Activated naive CD8-positive, alpha-beta T cell treated with anti-CD3 and anti-CD28 coated beads for 36 hours (primary cell): ENCODE measurements at regions not wholly inside any gene's neighbourhood (a gene's known extent, or its start where the extent isn't known, plus 50 kb on each side); places are given as distances from the start of the nearest gene placed in this dataset.

Experiments
- DNase-seq: peaks from one replicate; pipeline ENCODE4 v3.0.0; 2021
- H3K27ac Mint-ChIP-seq: one replicate; pipeline ENCODE4 v1.8.0; 2022; ENCODE audit warnings: mild to moderate bottlenecking, moderate library complexity, mixed read lengths
- H3K27me3 Mint-ChIP-seq: one replicate; pipeline ENCODE4 v1.8.0; 2022; ENCODE audit warnings: mild to moderate bottlenecking, mixed read lengths
- H3K36me3 Mint-ChIP-seq: one replicate; pipeline ENCODE4 v1.8.0; 2021; ENCODE audit warnings: mild to moderate bottlenecking, mixed read lengths
- H3K4me1 Mint-ChIP-seq: one replicate; pipeline ENCODE4 v1.8.0; 2021; ENCODE audit warnings: mixed read lengths
- H3K4me3 Mint-ChIP-seq: one replicate; pipeline ENCODE4 v1.8.0; 2022; ENCODE audit warnings: mild to moderate bottlenecking, moderate library complexity, mixed read lengths
- H3K9me3 Mint-ChIP-seq: one replicate; pipeline ENCODE4 v1.8.0; 2022; ENCODE audit warnings: mixed read lengths

DNA sequence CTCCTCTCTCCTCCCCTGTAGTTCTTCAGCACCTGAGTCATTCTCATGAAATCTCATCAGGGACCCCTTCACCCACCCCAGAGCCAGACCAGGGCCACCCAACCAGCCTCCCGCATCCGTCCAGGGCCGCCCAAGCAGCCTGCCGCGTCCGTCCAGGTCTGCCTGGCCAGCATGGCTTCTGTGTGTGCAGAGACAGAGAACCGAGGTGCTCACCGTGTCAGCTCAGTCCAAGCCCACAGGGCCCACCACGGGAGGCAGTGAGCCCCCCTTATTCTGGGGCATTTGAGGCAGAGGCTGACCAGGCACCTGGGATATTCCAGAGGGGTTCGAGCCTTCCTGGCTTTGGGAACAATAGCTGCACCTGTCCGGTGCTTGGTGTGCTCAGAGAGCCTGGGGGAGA is 1117.3 kb downstream of the BRD1 start:
- H3K36me3 Mint-ChIP-seq: no peaks in the 10 kb centered on the region
- no peaks in the 10 kb centered on the region for H3K9me3 Mint-ChIP-seq
- no peaks in the 10 kb centered on the region for H3K27me3 Mint-ChIP-seq
- H3K4me1 Mint-ChIP-seq: no peaks in the 10 kb centered on the region
- no peak overlapping the region for H3K4me3 Mint-ChIP-seq
- no peak overlapping the region for H3K27ac Mint-ChIP-seq
- DNase-seq: no peak

DNA sequence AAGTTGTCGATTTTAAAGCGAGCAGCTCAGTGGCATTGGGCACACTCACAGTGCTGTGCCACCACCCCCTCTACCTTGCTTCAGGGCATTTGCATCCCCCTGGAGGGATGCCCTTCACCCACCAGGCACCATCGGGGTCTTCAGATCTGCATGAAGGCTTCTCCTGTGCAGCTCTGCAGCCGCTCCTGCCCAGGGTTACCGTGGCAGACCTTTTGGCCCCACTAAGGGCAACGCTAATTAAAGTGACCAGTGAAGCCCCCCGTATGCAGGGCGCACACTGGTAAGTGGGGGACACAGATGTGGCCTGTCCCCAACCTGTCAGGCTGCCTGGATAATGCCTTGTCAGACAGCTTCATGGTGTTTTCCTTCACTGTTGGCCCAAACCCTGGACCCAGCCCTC is 1117.7 kb downstream of the BRD1 start:
- Mint-ChIP-seq H3K27me3 (no peaks in the 10 kb centered on the region), H3K9me3 (no peaks in the 10 kb centered on the region), H3K36me3 (no peaks in the 10 kb centered on the region), H3K4me3 (no peak overlapping the region), H3K27ac (no peak overlapping the region), H3K4me1 (no peaks in the 10 kb centered on the region)
- no peak for DNase-seq

DNA sequence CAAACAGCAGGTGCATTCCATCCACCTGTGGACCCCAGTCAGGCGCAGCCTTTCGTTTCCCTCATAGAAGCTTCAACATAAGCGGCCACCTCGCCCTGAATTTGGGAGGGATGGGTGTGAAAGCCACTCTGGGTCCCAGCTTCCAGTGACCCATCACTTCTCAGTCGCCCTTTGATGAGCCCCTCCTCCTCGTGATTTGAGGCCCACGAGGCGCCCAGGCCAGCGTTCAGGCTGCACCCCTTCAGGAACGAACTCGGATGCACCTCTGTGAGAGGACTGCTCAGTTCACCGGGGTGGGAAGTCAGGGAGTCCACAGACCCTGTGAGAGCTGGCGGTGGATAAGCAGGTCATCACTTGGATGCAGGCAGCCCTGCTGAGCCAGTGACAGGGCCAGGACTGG is 1118.2 kb downstream of the BRD1 start:
- DNase-seq: no peak
- no peak overlapping the region for H3K4me3 Mint-ChIP-seq
- H3K9me3 Mint-ChIP-seq: no peaks in the 10 kb centered on the region
- H3K36me3 Mint-ChIP-seq: no peaks in the 10 kb centered on the region
- no peaks in the 10 kb centered on the region for H3K27me3 Mint-ChIP-seq
- no peaks in the 10 kb centered on the region for H3K4me1 Mint-ChIP-seq
- no peak overlapping the region for H3K27ac Mint-ChIP-seq

DNA sequence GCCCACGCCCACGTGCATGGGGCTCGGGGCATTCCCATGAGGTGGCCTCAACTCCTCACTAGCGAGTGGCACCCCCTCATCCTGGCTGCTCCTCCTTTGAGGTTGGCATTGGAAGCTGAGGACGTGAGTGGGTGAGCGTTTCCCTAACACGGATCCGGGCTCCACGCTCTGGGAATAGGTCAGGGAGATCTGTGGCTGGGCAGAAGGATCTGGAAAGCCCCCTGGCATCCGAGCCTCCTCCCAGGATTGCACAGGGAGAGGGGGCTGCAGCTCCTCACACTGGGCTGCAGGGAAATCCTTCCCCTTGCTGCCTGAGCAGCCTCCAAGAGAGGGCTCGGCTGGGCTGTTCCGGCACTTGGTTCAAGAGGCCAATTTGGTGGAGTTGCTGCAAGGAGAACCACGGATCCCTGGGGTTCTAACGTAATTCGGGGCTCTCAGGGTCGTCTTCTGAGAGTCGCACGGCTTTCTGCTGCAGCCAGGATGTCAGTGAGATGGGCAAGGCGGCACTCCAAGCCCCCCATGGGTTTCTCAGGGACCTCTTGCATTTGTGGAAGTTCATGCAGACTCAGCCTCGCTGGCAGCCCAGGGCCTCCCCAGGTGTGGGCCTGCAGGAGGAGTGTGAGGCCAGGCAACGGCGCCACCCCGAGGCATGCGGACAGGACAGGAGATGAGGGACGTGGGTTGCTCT is 1119.0 kb downstream of the BRD1 start:
- H3K4me1 Mint-ChIP-seq: no peaks in the 10 kb centered on the region
- H3K27ac Mint-ChIP-seq: no peak overlapping the region
- no peaks in the 10 kb centered on the region for H3K36me3 Mint-ChIP-seq
- H3K9me3 Mint-ChIP-seq: no peaks in the 10 kb centered on the region
- no peaks in the 10 kb centered on the region for H3K27me3 Mint-ChIP-seq
- no peak overlapping the region for H3K4me3 Mint-ChIP-seq
- no peak for DNase-seq

DNA sequence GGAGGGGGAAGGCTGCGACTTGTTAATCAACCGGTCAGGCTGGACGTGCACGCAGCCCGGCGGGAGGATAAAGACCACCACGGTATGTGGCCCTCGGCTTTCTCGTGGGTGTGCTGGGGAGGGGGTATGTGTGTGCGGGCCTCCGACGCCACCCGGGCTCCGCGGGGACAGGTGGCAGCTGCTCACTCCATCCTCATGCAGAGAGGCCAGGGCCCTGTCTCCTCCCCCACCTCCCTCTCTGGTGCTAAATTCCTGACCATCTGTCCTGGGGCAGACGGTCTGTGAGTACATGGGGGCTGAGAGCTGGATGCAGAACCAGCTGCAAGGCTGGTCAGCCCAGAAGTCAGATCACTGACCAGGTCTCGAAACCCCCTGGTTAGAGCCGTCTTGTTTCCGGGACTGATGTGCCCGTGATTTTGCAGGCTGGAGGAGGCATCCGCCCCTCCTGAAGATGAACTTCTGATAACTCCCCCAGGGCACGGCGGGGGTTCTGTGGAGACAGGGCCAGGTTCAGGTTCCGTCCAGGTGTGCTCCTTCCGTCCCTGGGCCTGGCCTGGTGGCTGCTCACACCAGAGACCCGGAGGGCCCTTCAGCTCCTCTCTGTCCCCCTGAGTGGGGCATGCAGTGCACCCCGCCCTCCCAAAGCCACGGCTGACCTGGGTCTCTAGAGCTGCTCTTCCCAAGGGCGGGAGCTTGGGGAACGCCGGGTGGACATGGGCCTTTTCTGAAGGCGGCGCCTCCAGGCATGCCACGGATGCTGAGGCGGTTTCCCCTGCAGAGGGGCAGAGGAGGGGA is 1119.7 kb downstream of the BRD1 start:
- no peak for DNase-seq
- Mint-ChIP-seq H3K4me3 (no peak overlapping the region), H3K27ac (no peak overlapping the region), H3K36me3 (no peaks in the 10 kb centered on the region), H3K9me3 (no peaks in the 10 kb centered on the region), H3K4me1 (no peaks in the 10 kb centered on the region), H3K27me3 (no peaks in the 10 kb centered on the region)

DNA sequence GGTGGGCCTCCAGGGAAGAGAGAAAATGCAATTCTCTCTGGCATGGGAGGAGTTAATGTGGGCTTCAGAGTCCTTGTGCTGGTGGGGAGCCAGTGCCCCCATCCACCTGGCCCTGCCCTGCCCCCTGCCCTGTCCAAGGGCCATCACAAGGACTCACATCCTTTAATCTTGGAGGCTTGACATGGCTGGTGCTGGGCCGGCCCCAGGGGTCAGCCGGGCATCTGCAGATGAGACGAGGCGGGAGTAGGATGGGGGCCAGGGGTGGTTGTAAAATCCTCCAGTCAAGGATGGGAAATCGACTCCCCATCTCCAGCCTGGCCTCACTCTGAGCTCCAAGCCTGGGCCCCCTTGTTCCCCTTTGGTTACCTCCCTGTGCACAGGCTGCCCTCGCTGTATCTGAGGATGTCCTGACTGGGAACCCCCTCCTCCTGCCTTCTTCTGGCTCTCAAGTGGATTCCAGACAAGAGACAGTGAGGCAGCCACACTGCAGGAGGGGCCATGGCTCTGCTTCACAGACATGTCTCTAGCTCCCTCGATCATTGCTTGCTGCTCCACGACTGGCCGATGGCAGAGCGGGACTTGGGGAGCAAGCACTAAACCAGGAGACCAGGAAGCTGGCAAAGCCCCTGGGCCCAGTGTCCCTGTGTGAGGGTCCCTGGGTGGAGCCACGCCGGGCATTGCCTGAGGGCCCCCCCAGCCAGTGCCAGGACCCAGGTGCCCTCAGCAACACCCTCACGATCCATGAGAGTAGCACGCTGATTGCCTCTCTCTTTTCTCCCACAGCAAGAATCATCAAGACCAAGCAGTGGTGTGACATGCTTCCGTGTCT is 1120.5 kb downstream of the BRD1 start:
- no peak overlapping the region for H3K27ac Mint-ChIP-seq
- no peak for DNase-seq
- H3K36me3 Mint-ChIP-seq: no peaks in the 10 kb centered on the region
- H3K4me3 Mint-ChIP-seq: no peak overlapping the region
- H3K4me1 Mint-ChIP-seq: no peaks in the 10 kb centered on the region
- no peaks in the 10 kb centered on the region for H3K27me3 Mint-ChIP-seq
- no peaks in the 10 kb centered on the region for H3K9me3 Mint-ChIP-seq

DNA sequence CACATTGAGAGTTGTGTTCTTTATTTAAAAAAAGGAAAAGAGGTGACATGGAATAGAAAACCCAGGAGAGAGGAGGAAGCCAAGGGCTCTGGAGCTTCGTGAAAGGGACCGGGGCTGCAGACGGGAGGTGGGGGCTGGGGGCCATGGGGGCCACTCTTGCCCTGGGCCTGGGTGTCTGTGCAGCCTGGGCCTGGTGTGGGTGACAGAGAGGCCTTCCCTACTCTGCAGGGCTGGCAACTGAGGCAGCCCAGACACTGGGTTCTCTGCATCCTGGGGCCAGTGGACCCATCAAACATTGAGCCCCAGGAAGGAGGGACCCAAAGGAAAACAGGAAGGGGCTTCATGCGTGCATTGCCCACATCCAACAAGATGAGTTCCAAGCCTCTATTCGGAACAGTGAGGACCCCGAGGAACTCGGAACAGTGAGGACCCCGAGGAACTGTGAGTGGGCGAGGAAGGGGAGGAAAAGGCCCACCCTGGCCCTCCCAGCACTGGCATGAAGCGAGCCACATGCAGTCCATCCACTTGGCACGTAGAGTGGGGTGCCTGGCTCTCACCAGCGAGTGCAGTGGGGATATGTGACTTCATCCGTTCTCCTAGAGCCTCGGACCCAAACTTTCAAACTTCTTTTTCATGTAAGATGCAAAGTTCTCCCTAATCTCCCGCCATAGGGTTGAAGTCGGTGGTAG is 1121.6 kb downstream of the BRD1 start:
- Mint-ChIP-seq H3K27ac (no peak overlapping the region), H3K27me3 (no peaks in the 10 kb centered on the region), H3K4me3 (no peak overlapping the region), H3K9me3 (no peaks in the 10 kb centered on the region), H3K4me1 (no peaks in the 10 kb centered on the region), H3K36me3 (no peaks in the 10 kb centered on the region)
- DNase-seq: no peak

DNA sequence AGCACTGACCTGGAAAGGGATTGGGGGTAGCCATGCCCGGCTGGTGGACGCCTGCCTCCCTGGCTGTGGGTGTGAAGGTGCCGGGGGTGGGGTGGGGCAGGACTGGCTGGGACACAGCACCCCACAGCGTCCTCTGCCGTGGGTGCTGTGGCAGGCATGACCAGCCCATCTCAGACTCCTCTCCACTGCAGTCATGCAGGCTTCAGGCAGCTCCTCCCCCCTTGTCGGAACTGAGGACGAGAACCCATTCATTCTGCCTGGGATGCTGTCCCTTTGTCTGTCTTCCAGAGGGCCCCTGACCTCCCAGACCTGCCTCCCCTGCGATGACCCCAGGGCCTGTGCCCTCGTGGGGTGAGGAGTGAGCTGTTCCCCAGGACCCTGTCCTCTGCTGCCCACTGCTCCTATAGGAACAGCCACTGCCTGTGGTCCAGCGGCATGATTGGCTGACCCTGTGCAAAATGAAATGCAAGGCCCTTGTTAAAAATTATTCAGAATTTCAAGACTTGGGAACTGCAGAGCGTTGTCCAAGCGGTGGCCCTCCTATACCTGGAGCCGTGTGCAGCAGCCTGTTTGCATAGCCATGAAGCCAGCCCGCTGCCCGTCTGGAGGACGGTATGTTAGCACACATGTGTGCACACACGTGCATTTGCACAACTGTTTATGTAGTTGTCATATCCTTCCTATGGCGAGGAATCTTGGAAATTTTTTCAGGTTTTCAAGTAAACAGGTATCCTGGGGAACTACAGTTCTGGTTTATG is 1122.3 kb downstream of the BRD1 start:
- Mint-ChIP-seq H3K4me1 (no peaks in the 10 kb centered on the region), H3K9me3 (no peaks in the 10 kb centered on the region), H3K4me3 (no peak overlapping the region), H3K27ac (no peak overlapping the region), H3K27me3 (no peaks in the 10 kb centered on the region), H3K36me3 (no peaks in the 10 kb centered on the region)
- no peak for DNase-seq

DNA sequence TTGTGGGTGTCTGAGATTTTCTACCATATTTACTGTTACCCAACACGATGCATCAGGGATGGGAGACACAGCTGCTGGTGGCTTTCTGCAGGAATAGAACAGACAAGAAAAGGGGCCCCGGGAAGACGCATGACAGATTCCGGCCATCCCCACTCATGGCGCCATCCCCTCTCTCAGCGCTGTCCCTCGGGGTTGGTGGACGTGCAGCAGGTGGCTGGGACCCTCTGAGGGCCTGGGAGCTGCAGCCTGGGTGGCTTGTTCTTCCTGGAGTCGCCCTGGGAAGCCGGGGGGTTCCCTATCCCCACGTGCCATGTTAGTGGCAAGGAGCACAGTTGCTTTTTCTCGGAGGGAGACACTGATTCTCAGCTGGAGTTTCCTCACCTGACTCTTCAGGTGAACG is 1123.3 kb downstream of the BRD1 start:
- DNase-seq: no peak
- Mint-ChIP-seq H3K36me3 (no peaks in the 10 kb centered on the region), H3K4me1 (no peaks in the 10 kb centered on the region), H3K27me3 (no peaks in the 10 kb centered on the region), H3K4me3 (no peak overlapping the region), H3K27ac (no peak overlapping the region), H3K9me3 (no peaks in the 10 kb centered on the region)

DNA sequence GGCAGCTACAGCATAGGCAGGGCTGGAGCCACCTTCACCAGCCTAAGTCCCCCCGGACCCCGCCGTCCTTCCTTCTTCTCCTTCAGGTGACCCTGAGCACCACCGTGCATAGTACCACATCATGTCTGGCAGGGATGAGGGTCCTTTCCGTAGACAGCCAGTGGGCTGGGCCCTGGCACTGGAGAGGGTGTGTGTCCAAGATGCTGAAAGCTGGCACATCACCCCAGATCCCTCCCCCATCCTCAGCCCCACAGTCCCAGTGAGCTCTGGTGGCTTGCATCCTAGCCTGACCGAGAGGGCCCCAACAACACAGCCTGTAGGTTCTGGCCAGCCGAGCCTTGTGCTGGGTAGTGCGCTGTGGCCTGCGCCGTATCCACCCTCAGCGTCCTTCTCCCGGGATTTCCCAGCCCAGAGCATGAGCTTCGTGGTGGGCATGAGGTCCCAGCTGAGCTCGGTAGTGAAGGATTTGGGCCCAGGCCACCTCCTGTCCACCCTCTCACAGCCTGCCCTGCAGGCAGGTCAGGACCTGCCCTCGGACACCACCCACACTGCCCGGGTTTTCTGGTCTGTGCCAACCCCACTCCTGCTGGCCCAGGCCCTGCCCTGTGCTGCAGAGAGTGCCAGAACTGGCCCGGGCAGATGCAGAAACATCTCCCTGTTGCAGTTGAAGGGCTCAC is 1124.3 kb downstream of the BRD1 start:
- no peaks in the 10 kb centered on the region for H3K27me3 Mint-ChIP-seq
- H3K4me1 Mint-ChIP-seq: no peaks in the 10 kb centered on the region
- no peaks in the 10 kb centered on the region for H3K9me3 Mint-ChIP-seq
- H3K27ac Mint-ChIP-seq: no peak overlapping the region
- H3K36me3 Mint-ChIP-seq: no peaks in the 10 kb centered on the region
- no peak overlapping the region for H3K4me3 Mint-ChIP-seq
- DNase-seq: no peak

DNA sequence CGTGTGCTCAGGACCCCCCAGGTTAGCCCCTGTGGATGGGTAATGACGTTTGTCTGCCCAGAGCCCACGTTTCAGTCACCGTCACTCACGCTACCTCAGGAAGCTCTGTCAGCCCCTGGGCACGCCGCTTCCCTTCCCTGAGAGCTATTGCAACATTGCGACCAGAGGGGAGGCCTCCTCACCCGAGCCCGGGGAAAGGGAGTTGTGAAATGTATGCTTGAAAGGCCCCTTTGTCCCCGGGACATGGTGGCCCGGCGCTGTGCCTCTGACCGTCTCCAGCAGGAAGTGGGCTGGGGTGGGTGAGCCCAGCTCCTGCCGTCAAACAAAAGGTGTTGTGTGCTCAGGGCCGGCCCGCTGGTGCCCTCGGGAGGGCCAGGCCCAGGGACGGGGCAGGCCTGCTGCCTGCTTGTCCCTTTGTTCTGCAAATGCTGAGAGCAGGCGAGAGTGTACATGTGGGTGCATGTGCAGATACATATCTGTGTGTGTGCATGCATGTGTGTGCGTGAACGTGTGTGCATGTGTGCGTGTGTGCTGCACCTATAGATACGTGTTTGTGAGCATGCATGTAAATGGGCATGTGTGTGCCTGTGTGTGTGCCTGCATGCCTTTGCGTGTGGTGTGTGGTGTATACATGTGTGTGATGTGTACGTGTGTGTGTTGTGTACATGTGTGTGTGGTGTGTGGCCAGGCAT is 1125.0 kb downstream of the BRD1 start:
- no peak for DNase-seq
- H3K4me1 Mint-ChIP-seq: no peaks in the 10 kb centered on the region
- H3K27me3 Mint-ChIP-seq: no peaks in the 10 kb centered on the region
- no peak overlapping the region for H3K27ac Mint-ChIP-seq
- no peak overlapping the region for H3K4me3 Mint-ChIP-seq
- no peaks in the 10 kb centered on the region for H3K36me3 Mint-ChIP-seq
- H3K9me3 Mint-ChIP-seq: no peaks in the 10 kb centered on the region

DNA sequence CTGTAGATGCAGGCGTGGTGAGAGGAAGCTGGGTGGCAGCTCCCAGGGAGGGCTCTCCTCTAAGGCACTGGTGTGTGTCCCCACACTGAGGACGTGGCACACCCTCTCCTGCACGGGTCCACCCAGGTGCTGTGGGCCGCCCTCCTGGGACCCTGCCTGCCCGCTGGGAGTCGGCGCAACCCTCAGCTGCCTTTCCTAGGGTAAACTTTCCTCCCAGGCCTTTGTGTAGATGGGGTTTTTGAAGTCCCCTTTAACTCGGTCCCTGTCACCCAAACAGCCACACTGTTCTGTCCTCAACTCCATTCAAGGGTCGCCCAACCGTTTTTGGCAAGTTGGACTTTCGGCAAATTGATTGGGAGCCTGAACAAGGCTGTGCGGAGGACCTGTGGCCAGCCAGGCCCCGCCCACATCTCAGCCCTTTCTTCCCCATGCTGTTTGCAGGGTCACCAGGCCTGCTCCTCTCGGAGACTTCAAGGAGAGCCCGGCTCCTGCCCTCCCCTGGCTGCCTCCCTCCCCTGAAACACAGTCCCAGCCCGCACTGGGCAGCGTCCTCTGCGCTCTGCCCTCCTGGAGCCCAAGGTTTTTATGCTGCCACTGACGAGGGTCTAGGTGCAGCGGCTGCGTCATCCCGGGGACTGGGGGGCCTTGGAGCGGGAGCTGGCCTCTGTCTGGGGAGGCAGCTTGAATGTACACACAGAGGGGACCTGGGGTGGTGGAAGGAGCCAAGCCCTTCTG is 1126.2 kb downstream of the BRD1 start:
- Mint-ChIP-seq H3K27me3 (no peaks in the 10 kb centered on the region), H3K36me3 (no peaks in the 10 kb centered on the region), H3K4me3 (no peak overlapping the region), H3K4me1 (no peaks in the 10 kb centered on the region), H3K27ac (no peak overlapping the region), H3K9me3 (no peaks in the 10 kb centered on the region)
- no peak for DNase-seq
